GM18909 (cell line): ENCODE measurements at regions not wholly inside any gene's neighbourhood (a gene's known extent, or its start where the extent isn't known, plus 50 kb on each side); places are given as distances from the start of the nearest gene placed in this dataset.

Experiments used
- ATAC-seq: cut with Tn5 transposase; IDR thresholded peaks from one replicate; pipeline ENCODE4 v1.9.1; 2021; ENCODE audit warnings: mild to moderate bottlenecking; ENCODE audit not compliant: unreplicated experiment, poor library complexity

DNA sequence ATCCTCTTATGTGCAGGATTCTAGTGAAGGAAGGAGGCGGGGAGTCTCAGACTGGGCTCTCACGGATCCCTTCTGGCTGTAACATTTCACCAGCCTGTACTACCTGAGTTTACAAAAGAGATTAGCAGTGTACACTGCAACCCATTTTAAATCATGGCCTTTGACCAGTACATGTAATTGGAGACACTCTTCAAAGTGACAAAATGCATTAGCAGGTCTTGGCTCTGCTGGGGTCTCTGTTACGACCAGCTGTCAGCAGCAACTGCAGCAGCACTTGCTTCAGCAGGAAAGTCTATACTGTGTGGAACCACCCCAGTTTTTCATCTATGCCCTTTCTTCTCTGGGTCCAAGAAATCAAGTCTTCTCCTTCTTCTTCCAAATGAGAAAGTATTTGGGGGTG lies 322.8 kb upstream of the ASIC2 start:
- no peak for ATAC-seq

DNA sequence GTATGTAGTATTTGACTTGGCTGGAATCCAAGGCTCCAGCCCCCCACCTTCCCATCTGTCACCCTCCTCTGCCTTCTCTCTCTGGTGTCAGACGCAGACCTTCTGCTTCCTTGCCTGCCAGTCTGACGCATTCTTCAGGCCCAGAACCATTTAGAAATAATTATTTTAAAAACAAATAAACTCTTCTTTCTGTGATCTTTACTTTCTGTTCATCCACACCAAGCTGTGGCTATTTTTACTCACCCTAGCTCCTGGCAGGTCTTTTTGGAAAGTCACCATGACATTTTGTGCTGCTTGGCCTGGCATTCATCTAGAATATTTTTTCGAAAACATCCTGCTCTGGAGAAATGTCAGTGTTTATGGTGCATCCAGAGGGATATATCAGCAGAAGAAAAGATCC lies 330.7 kb upstream of the ASIC2 start:
- no peak for ATAC-seq

GRCh38 chr17:33628500-33629346 lies 335.6 kb upstream of the ASIC2 start:
- ATAC-seq = no peak

- no peak for ATAC-seq
These were observed 340.4 kb upstream of the ASIC2 start for GRCh38 chr17:33633446-33633845.

GRCh38 chr17:33637534-33637933 lies 344.4 kb upstream of the ASIC2 start:
- no peak for ATAC-seq

GRCh38 chr17:33639103-33639880 lies 346.2 kb upstream of the ASIC2 start:
- no peak for ATAC-seq

GRCh38 chr17:33640629-33641028 lies 347.5 kb upstream of the ASIC2 start:
- ATAC-seq = no peak

GRCh38 chr17:33642002-33642401 lies 348.9 kb upstream of the ASIC2 start:
- ATAC-seq = no peak

DNA sequence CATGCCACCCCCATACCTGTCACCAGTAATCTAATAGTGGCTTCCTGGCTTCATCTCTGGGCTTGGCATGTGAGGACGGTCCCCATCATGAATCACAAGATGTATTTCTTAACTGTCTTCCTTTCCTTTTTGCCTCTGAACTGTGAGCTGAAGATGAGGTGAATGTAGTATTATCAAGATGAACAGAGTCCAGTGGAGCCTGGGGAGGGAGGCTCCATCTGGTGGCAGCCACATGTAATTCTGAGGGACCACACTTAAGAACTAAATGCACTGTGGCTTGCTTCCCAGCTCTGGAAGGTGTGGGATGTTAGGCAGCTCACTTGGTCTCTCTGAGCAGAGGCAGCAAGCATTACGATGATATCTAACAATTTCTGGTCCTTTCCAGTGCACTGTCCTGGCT lies 354.9 kb upstream of the ASIC2 start:
- ATAC-seq = no peak

DNA sequence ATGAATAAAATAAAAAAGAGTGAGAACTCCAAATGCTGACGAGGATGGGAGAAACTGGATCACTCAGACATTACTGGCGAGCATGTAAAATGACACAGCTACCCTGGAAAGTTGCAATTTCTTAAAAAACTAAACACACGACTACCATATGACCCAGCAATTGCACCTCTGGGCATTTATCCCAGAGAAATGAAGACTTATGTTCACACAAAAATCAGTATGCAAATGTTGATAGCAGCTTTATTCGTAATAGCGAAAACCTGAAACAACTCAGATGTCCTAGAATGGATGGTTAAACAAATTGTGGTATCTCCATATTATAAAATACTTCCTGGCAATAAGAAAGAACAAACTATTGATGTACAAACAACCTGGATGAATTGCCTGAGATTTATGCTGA lies 357.2 kb upstream of the ASIC2 start:
- ATAC-seq = no peak

- no peak for ATAC-seq
These were observed 358.6 kb upstream of the ASIC2 start for GRCh38 chr17:33651686-33652085.

DNA sequence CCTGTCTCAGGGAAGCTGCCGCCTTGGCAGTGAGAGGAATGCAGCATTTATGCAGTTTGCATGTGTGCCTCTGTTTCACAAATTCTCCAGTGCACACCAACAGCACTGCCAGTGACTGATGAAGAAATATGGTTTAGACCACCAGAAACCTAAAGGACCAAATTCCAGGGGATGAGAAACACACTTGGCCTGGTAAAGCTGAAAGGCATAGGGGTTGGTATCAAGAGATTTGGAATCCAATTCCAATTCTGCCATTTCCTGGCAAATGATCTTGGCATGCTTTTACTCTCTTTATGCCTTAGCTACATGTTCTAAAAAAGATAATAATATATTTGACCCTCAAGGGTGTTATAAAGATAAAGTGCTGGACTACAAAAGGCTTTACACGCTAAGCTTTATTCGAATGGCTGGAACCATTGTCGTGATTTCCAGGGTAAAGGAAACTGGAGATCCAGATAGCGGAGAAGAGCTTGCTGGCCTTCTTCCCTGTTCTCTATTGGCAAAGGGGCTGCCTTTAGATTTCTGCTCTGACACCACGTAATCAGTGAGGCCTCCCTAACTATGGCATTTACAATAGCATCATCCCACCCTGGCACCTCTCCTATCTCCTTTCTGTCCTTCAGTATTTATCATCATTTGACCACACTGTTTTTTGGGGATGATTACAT lies 359.8 kb upstream of the ASIC2 start:
- no peak for ATAC-seq

- no peak for ATAC-seq
These were observed 360.3 kb upstream of the ASIC2 start for GRCh38 chr17:33653399-33653788.

DNA sequence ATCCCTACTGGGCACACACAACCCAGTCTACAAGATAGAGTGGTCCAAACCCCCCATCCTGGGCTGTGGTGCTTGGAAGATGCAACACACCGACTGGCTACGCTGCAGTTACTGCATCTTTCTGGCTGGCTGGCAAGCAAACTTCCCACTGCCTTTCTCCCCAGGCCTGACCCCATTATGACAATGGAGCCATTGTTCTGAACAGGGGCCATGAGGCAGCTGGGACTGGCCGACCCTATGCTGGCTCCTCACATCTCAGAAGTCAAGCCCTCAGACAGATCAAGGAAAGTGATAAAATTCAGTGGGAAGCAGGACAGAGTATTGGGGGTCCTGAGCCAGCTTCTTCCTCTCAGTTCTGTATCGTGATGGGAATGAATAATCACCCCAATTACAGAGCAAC lies 364.1 kb upstream of the ASIC2 start:
- no peak for ATAC-seq

GRCh38 chr17:33661975-33662374 lies 368.9 kb upstream of the ASIC2 start:
- no peak for ATAC-seq

DNA sequence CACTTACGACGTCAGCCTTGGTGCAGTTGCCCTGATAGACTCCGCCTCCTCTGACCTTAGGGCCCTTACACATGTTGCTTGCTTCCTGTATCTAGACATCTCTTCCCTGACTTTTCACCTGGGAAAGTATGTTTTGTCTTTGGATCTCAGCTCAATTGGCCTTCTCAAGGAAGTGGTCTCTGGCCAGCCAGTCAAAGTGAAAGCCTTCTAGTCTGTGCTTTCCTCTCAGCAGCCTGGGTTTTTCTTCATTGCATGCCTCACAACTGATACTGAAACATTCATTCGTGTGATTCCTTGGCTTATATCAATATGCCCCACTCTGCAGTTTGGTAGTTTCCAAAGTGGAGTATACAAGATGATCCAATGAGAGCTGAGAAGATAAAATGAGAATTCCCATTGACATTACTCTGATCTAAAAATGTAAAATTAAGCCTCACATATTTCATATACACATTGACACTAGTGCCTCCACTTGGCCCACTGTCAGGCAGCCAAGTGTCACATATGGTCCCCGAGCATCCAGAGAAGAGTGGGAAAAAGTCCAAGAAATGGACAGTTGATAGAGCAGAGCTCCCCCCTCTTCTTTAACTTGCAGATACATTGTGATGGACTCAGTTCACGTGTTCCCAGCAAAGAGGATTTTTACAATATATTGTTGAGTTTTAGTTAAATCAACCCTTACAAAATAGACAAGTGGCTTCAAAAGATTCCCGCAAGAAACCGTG lies 371.2 kb upstream of the ASIC2 start:
- ATAC-seq = no peak

GRCh38 chr17:33667052-33667509 lies 374.0 kb upstream of the ASIC2 start:
- no peak for ATAC-seq

DNA sequence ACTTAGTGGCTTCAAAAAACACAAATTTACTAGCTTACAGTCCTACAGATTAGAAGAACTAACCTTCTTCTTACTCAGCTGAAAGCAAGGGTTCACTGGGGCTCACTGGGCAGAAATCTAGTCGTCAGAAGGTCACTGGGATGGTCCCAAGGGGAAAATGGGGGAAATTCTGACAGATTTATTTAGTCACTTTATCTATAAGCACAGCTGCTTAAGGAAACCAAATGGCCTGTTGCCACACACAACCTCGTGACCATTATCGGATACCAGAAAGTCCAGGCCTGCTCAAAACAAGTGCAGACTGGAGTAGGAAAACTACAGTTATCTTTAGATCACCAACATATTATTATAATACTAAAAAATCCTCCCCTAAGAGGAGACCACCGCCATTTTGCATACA lies 374.6 kb upstream of the ASIC2 start:
- no peak for ATAC-seq

GRCh38 chr17:33668516-33668915 lies 375.4 kb upstream of the ASIC2 start:
- ATAC-seq = no peak

GRCh38 chr17:33671491-33671890 lies 378.4 kb upstream of the ASIC2 start:
- no peak for ATAC-seq
